PC-9 (cell line): ENCODE measurements at regions not wholly inside any gene's neighbourhood (a gene's known extent, or its start where the extent isn't known, plus 50 kb on each side); places are given as distances from the start of the nearest gene placed in this dataset.

ENCODE experiments used
- BruUV-seq: library from RNA; stranded (reverse); fragments of 400-500 nt; replicated peaks from 2 replicates; lab custom pipeline; 2021; lab: Mats Ljungman, UMichigan
- CTCF ChIA-PET: fragments of 300-600 bp; sonication (Branson Sonifier 250); formaldehyde crosslinking; loops from one replicate; lab custom pipeline; 2022; ENCODE audit warnings: antibody characterized with exemption; lab: Charles Lee
- POLR2A ChIA-PET: fragments of 300-600 bp; sonication (Branson Sonifier 250); formaldehyde crosslinking; loops from one replicate; lab custom pipeline; 2022; ENCODE audit warnings: antibody characterized with exemption; ENCODE audit not compliant: unreplicated experiment; lab: Charles Lee
- DNase-seq, 2 experiments: peaks; one replicate each; pipeline versions ENCODE4 v3.0.0 to v3.0.0-alpha.2; 2015 to 2022; ENCODE audit warnings: mixed read lengths in 1 of 2
- H2AFZ ChIP-seq: fragments of 200-600 bp; sonication (generic); 2 replicates; pipeline ENCODE4 v1.8.1; 2017; ENCODE audit warnings: antibody characterized with exemption
- H3F3A ChIP-seq: fragments of 200-600 bp; sonication (generic); 2 replicates; pipeline ENCODE4 v1.8.1; 2017; ENCODE audit warnings: antibody characterized with exemption, mild to moderate bottlenecking, low read depth; ENCODE audit not compliant: insufficient read depth
- H3K27ac ChIP-seq: fragments of 200-600 bp; sonication (generic); 2 replicates; pipeline ENCODE4 v1.6.1; 2016; ENCODE audit warnings: mixed run types
- H3K27me3 ChIP-seq: fragments of 200-600 bp; sonication (generic); 2 replicates; pipeline ENCODE4 v1.6.1; 2016; ENCODE audit warnings: low read depth, mixed run types; ENCODE audit not compliant: insufficient read depth
- H3K36me3 ChIP-seq: fragments of 200-600 bp; sonication (generic); 2 replicates; pipeline ENCODE4 v1.6.1; 2016; ENCODE audit warnings: low read depth, mixed run types
- H3K4me1 ChIP-seq: fragments of 200-600 bp; sonication (generic); replicated peaks from 2 replicates; pipeline ENCODE4 v1.6.1; 2016; ENCODE audit warnings: mixed run types; ENCODE audit not compliant: insufficient read depth
- H3K4me2 ChIP-seq: fragments of 200-600 bp; sonication (generic); 2 replicates; pipeline ENCODE4 v1.6.1; 2017; ENCODE audit warnings: mixed run types
- H3K4me3 ChIP-seq: fragments of 200-600 bp; sonication (generic); 2 replicates; pipeline ENCODE4 v1.6.1; 2016; ENCODE audit warnings: mixed run types
- H3K79me2 ChIP-seq: fragments of 200-600 bp; sonication (generic); 2 replicates; pipeline ENCODE4 v1.6.1; 2017; ENCODE audit warnings: low read depth, mixed run types
- H3K9me2 ChIP-seq: fragments of 200-600 bp; sonication (generic); 2 replicates; pipeline ENCODE4 v1.8.1; 2017; ENCODE audit warnings: mild to moderate bottlenecking; ENCODE audit not compliant: insufficient read depth
- H3K9me3 ChIP-seq: fragments of 200-600 bp; sonication (generic); 2 replicates; pipeline ENCODE4 v1.8.1; 2016; ENCODE audit warnings: low read depth; ENCODE audit not compliant: insufficient read depth
- H4K20me1 ChIP-seq: fragments of 200-600 bp; sonication (generic); 2 replicates; pipeline ENCODE4 v1.8.1; 2017; ENCODE audit not compliant: insufficient read depth
- CTCF ChIP-seq: fragments of 200-600 bp; sonication (generic); conservative IDR thresholded peaks from 2 replicates; pipeline ENCODE4 v1.6.1; 2017; ENCODE audit warnings: mixed run types, antibody characterized with exemption, mild to moderate bottlenecking, moderate library complexity
- EZH2 ChIP-seq: fragments of 200-600 bp; sonication (generic); IDR thresholded peaks from 2 replicates; pipeline ENCODE4 v1.8.0; 2017; ENCODE audit warnings: antibody characterized with exemption, low read depth
- intact Hi-C: fragments of 100-400 bp; cut with micrococcal nuclease; formaldehyde crosslinking; loops from one replicate; pipeline ENCODE4 v1.10.0; 2022; ENCODE audit not compliant: unreplicated experiment

- no peak overlapping the region for H3K27ac ChIP-seq
- no peaks in the 10 kb centered on the region for H3F3A ChIP-seq
- BruUV-seq = no TSS peak
- CTCF ChIA-PET = no interaction called here
- H3K9me3 ChIP-seq = no peaks in the 10 kb centered on the region
- no peak overlapping the region for H3K4me3 ChIP-seq
- H2AFZ ChIP-seq = no peak overlapping the region
- intact Hi-C loops = no loop called here
- TF ChIP-seq EZH2 = no peak
- H3K36me3 ChIP-seq = no peaks in the 10 kb centered on the region
- H3K27me3 ChIP-seq = peaks cover 67% of the 10 kb centered on the region
- DNase-seq = no peak
- no peaks in the 10 kb centered on the region for H3K79me2 ChIP-seq
- POLR2A ChIA-PET = no interaction called here
- H3K9me2 ChIP-seq = no peaks in the 10 kb centered on the region
- H4K20me1 ChIP-seq = no peaks in the 10 kb centered on the region
- no peaks in the 10 kb centered on the region for H3K4me1 ChIP-seq
- H3K4me2 ChIP-seq = no peak overlapping the region
Measured at GRCh38 chr11:131074573-131074972, 158.3 kb upstream of the SNX19 start.

- H3K27ac ChIP-seq = no peak overlapping the region
- H3K9me3 ChIP-seq = no peaks in the 10 kb centered on the region
- H3K9me2 ChIP-seq = no peaks in the 10 kb centered on the region
- H3K27me3 ChIP-seq = peaks cover 42% of the 10 kb centered on the region
- no peaks in the 10 kb centered on the region for H3K36me3 ChIP-seq
- H3K79me2 ChIP-seq = no peaks in the 10 kb centered on the region
- intact Hi-C loops = no loop called here
- POLR2A ChIA-PET = no interaction called here
- H3K4me3 ChIP-seq = no peak overlapping the region
- no peaks in the 10 kb centered on the region for H3K4me1 ChIP-seq
- no peak for DNase-seq
- H2AFZ ChIP-seq = no peak overlapping the region
- H4K20me1 ChIP-seq = no peaks in the 10 kb centered on the region
- no peaks in the 10 kb centered on the region for H3F3A ChIP-seq
- CTCF ChIA-PET = no interaction called here
- BruUV-seq = no TSS peak
- no peak overlapping the region for H3K4me2 ChIP-seq
- no peak for TF ChIP-seq CTCF
- TF ChIP-seq EZH2 = no peak
Measured at GRCh38 chr11:131077340-131077739, 161.1 kb upstream of the SNX19 start.

- Histone ChIP-seq H3F3A (no peaks in the 10 kb centered on the region), H3K4me1 (no peaks in the 10 kb centered on the region), H3K9me3 (no peaks in the 10 kb centered on the region), H3K4me3 (no peak overlapping the region), H3K36me3 (no peaks in the 10 kb centered on the region), H2AFZ (no peak overlapping the region), H3K27ac (no peak overlapping the region), H3K79me2 (no peaks in the 10 kb centered on the region), H3K4me2 (no peak overlapping the region), H3K27me3 (peaks cover 37% of the 10 kb centered on the region; the same call in 1 of the 2 replicates), H4K20me1 (no peaks in the 10 kb centered on the region), H3K9me2 (no peaks in the 10 kb centered on the region)
- CTCF ChIA-PET = no interaction called here
- BruUV-seq = no TSS peak
- POLR2A ChIA-PET = no interaction called here
- TF ChIP-seq EZH2 (no peak), CTCF (no peak)
- intact Hi-C loops = no loop called here
- DNase-seq = no peak
Measured at GRCh38 chr11:131079036-131079435, 162.8 kb upstream of the SNX19 start.

GRCh38 chr11:131089727-131090245 lies 173.5 kb upstream of the SNX19 start:
- H3K4me3 ChIP-seq = no peak overlapping the region
- no peaks in the 10 kb centered on the region for H3K9me3 ChIP-seq
- TF ChIP-seq EZH2 = no peak
- TF ChIP-seq CTCF = no peak
- no peaks in the 10 kb centered on the region for H3F3A ChIP-seq
- ChIA-PET POLR2A (no interaction called here), CTCF (no interaction called here)
- BruUV-seq = no TSS peak
- H3K36me3 ChIP-seq = no peaks in the 10 kb centered on the region
- no peaks in the 10 kb centered on the region for H3K9me2 ChIP-seq
- H3K4me2 ChIP-seq = no peak overlapping the region
- intact Hi-C loops = no loop called here
- H3K27me3 ChIP-seq = peaks cover 16% of the 10 kb centered on the region
- no peaks in the 10 kb centered on the region for H4K20me1 ChIP-seq
- no peaks in the 10 kb centered on the region for H3K4me1 ChIP-seq
- no peak for DNase-seq
- no peak overlapping the region for H3K27ac ChIP-seq
- no peaks in the 10 kb centered on the region for H3K79me2 ChIP-seq
- H2AFZ ChIP-seq = no peak overlapping the region
